ENCODE measurements at regions not wholly inside any gene's neighbourhood (a gene's known extent, or its start where the extent isn't known, plus 50 kb on each side); places are given as distances from the start of the nearest gene placed in this dataset.

DNA sequence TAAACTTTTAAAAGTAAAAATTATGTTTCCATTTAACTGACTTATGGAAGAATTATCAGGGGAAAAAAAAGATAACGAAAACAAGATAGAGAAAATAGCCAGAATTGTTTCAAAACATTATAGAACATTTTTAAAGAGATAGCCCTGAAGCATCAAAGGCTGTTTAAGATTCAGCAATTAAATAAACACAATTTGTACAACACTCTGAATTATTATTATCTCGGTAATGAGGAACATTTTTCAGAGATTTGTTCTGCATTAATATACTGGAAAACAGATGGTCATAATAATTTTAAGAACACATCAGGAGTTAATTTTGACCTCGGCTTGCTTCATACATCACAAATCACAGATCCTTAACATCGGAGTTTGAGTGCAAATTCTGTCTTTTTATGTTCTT lies 643.8 kb downstream of the SORCS1 start:
- no peak for DNase-seq

DNA sequence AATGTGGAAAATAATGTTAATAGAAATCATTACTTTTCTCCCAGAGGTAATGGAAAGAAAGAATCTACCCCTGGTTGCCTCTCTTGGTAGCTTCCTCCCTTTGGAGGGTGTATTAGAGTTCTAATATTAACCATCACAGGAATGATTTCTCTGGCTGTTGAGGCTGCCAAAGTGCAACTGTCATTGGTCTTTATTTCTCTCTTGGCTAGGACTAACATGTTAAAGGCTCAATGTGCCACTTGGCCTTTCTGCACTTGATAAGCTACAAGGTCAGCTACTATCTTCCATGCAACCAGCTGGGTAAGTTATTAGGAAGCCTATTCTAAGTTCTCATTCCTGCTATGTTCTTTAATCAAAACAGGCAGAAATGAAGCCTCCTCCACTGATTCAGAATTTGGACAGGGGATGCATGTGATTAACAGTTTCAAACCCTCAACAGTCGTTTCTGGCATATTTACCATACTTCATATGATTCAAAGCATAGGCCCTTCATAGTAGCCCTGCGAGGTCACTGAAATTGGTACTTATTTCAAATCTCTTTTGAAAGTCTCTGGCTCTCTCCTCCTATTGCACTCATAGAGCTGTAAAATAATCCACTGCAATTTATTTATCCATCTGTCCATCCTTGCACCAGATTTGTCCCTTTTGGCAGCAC lies 645.0 kb downstream of the SORCS1 start:
- DNase-seq: no peak

DNA sequence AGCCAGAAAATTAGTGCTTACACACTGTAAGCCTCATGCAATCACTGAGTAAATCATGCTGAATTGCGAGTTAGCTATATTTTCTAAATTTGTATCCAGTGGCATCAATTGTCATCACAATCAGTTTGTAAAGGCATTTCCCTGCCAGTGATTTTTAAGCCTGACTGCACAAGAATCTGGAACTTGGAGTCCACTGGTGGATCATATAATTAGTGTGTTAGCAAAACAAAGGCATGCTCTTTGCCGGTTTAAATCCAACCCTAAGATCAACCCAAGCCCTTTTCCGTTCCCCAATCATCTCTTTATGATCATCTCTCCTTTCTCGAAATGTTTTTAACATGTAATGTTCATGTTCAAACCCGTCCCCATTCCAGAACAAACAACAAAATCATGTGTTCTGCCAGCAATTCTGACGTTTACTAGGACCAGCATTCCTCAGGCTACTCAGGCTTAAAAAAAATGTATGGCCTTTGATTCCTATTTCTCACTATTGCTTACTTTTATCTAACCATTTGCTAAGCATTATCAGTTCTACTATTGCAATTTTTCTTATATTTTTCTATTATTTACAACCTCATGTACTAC lies 649.2 kb downstream of the SORCS1 start:
- no peak for DNase-seq

DNA sequence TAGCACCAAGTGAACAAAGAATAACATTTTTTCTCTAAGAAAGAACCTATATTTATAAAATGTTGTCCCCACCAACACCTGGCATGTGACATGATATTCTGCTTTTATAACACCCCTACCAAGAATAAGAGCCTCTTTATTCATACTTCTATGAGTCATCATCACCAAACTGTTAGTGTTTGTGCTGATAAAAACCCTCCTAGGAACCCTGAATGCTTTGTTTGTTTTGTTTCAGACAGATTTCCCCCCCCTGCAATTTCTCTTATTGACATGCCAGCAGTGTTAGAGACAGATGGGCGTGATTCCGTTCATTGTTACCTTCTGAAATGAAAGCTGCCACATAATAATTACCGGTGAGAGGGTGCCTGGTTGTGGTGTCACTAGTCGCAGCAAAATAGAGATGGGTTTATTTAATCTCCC lies 651.1 kb downstream of the SORCS1 start:
- DNase-seq: no peak

DNA sequence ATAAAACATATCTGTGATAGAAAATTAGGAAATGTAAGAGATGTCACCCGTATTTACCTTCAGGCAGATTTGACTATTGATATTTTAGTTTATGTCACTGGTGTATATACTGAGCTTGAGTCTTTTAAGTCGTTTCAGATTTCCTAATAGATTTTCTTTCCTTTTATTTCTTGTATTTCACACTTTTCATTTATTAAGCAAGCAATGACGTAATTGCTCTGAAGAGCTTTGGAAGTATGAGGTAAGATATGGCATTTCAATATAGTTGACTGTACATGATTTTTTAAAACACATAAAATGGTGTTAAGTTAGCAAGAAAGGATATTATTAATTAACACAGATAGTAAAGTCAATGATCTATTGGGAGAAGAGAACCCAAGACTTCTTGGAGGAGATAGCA lies 652.6 kb downstream of the SORCS1 start:
- no peak for DNase-seq

DNA sequence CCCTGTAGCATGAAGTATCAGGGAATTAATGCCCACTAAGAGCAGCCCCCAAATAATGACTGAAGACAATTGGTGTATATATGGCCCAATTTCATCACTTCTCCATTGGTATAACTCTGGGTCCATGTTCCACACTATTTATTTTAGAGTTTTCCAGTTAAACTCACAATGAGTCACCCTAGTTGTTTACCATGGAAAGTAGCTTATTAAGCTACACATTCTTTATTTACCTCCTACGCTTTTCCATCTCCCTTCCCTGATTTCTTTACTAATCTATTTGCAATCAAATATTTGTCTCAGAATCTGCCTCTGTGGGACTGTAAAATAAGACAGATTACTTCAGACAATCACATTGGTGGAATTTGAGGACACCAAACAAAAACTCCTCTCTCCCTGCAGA lies 655.6 kb downstream of the SORCS1 start:
- no peak for DNase-seq

DNA sequence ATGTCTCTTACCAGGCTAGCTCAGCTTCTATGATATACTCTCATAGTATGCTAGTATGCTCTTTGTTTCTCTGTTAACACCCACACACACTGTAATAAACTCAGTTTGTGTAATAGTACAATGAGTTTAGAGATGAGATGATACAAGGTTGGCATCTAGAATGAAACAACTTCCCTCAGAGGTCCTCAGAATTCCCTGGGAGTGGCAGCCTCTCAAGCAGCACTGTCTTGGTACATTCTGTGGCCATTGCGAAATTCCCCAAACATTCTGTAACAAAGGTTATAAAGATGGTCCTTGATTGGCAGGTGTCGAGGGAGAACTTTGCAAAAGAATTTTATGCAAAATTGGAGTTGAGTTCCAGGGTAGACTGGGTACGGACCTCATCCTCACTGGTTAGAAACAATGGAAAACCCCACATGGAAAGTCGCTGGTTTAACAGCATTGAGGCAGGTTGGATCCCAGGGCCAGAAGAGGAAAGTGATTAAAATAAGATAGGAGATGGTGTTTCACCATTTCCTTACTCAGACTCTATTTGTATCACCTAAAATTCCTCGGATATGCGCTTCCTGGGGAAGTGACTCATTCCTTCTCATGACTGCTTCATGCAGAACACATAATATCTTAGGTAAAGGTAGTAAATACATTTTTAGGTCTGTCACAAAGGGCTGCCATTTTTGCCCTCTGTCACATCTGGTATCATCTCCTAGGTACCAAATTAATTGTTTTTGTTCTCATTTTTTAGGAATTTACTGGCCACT lies 657.8 kb downstream of the SORCS1 start:
- no peak for DNase-seq

DNA sequence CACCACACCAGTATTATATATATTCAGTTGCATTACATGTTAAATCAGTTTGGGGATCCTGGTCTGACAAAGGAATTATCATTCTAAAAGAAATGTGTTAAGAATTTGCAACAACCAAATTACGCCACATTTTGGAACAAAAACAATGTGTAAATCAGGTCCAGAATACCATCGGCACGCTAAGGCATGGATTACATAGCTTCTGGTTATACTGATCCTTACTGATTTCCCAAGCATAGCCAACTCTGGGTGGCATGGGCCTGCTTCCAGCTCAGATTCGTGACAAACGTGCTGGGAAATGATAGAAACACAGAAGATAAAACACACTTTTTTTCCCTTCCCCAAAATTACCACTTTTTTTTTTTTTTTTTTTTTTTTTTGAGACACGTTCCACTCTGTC lies 660.0 kb downstream of the SORCS1 start:
- DNase-seq: no peak

DNA sequence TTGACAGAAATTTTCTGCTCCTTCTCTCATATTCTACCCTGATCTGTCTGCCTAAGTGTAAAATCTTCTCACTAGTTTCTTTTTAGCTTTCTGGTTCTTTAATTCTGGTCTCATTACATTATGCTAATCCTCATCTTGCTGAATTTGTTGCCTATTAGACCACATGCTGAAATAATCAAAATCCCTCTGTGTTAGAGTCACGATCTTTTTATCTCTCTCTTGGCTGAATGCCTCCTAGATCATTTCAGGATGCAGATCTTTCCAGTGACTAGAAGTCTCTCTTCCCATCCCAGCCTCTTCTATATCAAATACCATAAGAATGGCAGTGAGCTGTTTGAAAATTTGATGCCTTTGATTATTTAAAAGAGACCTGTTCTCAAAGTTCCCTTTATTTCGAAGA lies 661.9 kb downstream of the SORCS1 start:
- no peak for DNase-seq

DNA sequence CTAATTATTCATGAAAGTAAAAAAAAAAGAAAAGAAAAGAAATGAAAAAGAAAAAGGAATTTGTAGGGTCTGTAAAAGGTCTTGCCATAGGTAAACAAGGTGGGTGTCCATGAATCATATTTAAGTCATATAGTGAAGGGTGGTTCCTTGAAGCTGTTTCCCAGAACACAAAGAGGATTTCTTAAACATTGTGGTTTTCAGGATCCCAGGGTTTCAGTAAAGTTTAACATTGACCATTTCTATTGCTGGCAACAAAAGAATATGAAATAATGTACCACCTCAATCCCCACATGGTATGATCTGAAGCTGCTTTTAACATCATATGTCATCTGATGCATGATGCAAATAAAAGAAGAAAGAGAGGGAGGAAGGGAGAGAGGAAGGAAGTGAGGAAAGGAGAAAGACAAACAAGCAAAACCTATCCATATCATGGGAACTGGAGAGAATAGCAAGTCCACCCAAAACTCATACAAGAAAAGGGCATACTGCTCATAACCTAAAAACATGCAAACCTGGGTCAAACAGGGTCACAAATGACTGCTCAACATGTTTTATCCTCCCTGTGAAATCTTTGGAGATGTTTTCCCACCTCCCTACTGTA lies 663.5 kb downstream of the SORCS1 start:
- DNase-seq: no peak

DNA sequence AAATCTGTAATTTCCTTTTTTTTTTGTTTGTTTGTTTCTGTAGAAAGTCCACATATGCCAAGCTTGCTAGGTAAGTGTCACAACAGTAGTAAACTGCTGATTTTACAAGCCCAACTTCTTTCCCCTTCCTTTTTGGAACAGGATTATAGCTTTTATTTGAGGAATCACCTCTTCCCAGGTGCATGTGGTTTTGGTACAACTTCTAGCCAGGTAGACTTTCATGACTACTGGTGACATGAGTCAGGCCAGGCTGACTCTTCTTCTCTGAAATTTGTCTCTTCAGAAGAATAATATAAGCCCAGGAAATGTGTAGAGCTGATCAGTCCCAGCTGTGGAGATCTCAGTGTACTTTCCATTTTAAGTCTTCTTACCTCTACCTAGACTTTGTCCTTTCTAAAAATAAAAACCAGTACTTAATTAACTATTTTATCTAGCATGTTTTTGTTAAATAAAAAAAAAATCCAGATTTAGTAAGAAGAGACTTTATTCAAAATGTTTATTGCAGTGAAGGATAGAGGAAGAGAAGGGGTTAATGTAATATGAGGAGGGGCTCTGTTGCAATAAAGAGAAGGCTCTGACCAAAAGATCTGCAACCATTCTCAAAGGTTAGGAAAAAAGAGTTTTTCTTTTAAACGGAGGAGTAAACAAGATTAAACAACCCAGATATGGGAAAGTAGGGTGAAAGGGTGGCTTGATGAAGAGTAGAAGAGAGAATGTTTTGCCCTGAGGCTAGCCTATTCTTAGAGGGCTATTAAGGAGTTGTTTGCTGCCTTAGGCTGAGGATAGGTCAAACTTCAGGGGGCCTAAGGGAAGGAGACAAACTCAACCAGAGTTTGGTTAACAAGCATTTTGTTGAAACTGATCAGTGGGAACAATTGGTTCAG lies 664.2 kb downstream of the SORCS1 start:
- DNase-seq: no peak

DNA sequence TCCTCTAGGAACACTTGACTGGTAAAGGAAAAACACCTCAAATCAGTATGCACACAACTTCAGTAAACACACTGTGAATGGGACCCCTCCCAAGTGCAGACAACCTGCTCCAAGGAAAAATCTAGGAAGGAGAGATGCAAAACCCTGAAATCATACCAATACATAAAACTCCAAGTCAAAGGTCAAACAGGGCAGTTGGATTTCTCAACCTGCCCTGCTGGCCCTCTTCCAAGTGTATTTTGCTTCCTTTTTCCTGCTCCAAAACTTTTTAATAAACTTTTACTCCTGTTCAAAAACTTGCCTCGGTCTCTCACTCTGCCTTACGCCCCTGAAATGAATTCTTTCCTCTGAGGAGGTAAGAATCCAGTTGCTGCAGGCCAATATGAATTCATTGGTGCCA lies 665.1 kb downstream of the SORCS1 start:
- no peak for DNase-seq

DNA sequence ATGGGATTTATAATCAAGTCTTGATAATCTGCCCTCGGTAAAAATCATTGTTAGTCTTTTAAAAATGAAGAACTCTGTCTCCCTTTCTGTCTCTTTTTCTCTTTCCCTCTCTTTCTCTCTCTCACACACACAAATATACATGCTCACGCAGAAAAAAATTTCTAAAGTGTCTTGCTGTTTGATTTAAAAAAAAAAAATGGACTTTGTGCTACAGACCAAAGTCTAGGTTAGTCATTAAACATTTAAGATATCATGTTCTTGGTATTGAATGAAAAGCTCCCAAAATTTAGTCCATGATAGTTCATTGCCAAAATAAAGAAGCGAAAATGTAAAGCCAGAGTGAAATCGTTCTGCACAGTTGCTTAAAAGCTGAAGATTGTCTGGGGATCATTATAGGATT lies 665.8 kb downstream of the SORCS1 start:
- DNase-seq: no peak

DNA sequence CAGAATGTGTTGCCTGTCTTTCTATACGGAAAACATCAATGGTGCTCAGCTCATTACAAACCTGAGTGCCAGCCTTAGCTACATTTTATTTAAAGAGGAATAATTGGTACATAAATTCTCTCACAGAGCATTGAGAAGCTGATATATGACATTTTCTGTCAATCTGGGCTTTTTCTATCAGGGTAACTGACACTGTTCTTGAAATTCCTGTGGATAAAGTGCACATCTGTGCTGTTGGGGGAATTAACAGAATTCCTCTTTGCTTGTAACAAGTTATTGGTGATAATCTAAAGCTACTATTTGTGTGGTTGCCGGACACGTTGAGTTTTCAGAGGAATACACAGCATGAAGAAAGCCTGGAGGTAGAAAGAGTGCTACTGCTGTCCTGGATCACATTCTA lies 668.6 kb downstream of the SORCS1 start:
- no peak for DNase-seq

DNA sequence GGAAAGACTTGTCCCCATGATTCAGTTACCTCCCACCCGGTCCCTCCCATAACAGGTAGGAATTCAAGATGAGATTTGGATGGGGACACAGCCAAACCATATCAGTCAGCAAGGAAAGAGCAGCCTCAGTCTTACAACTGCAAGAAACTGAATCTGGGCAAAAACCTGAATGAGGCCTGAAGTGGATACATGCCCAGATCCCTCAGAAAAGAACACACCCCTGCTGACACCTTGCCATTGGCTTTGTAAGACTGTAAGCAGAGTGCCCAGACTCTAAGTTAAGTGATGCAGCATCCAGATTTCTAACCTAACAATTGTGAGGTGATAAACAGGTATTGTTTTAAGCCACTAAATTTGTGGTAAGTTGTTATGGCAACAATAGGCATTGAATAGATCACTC lies 670.8 kb downstream of the SORCS1 start:
- no peak for DNase-seq

DNA sequence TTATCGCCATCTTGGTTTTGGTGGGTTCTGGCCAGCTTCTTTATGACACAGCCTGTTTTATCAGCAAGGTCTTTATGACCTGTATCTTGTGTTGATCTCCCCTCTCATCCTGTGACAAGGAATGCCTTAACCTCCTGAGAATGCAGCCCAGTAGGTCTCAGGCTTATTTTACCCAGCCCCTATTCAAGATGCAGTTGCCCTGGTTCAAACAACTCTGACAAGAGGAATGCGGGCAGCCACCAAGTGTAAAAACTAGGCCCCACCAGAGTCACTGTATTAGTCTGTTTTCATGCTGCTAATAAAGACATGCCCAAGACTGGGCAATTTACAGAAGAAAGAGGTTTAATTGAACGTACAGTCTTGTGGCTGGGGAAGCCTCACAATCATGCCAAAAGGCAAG lies 671.3 kb downstream of the SORCS1 start:
- DNase-seq: no peak

DNA sequence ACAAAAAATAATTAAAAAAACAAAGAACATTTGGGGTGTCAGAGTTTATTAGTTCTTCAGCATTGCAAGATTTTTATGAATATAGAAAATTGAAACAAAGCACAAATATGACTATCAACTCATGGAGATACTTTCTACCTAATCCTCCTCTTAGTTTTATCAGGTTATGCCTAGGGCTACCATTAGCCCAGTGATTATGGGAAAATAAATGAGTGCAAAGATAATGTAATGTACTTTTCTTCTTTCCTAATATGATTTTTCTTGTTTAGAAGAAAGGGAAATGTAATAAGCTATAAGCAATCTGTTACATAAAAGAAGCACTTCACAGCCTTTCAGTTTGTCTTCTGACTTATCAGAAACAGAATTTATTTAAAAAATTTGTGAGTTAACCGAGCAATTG lies 676.8 kb downstream of the SORCS1 start:
- no peak for DNase-seq

DNA sequence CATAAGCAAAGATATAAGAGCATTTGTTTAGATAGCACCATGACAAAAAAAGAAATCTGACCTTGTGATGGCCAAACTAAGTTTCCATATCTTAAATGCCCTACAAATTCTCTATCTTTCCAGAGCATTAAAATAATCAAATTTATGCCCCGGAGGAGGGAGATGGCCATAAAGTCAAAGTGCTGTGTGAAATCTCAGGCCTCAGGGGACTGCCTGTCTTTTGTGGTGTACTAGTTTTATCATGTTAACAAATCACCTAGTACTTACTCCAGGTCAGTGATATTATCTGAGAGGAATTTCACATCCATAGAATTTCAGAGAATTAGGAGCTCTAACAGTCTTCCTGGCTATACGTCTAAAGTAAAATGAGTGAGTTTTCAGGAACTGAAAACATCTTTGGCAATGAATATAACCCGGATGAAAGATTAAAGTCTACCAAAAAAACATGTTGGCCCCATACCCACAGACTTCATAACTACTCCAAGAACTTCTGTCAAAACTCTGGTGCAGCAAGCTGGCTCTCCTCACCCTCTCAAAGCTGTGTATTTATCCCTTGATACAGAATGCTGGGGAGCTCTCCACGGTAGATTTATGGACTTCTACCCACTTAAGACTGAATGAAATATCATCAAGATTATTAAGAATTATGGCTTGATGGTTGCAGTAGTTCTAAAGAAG lies 682.8 kb downstream of the SORCS1 start:
- DNase-seq: no peak

DNA sequence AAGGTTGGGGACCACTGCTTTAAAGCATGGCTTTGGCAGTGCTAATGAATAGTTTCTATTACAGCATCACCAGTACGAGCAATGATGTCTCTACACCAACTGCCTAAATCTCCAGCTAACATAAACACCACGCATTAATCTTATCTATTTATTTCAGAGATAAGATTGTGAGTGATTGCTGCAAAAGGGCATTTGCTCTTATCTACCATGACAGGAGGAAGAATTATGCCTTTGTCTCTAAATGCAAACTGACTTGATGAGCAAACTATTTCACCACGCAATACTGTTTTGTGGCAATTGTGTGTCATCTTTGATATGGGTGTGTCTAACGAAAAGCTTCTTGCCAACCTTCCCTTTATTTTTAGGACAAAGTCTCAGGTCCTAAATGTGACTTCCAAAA lies 684.9 kb downstream of the SORCS1 start:
- no peak for DNase-seq

DNA sequence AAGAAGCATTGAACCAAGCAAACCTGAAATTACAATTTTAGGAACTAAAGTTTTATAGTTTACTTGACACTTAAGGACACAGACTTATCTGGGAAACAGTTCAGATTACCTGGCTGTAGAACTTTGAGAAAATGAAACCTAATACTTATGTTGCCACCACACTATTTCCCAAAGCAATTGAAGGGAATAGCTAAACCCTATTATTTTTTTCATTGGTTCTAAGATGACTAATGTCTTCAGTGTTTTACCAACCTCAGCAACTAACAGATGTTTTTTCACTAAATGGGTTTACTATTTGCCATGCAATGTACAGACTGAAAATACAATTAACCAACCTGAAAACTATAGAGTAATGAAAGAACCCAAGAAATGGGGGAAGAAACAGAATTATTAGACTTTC lies 689.6 kb downstream of the SORCS1 start:
- no peak for DNase-seq

DNA sequence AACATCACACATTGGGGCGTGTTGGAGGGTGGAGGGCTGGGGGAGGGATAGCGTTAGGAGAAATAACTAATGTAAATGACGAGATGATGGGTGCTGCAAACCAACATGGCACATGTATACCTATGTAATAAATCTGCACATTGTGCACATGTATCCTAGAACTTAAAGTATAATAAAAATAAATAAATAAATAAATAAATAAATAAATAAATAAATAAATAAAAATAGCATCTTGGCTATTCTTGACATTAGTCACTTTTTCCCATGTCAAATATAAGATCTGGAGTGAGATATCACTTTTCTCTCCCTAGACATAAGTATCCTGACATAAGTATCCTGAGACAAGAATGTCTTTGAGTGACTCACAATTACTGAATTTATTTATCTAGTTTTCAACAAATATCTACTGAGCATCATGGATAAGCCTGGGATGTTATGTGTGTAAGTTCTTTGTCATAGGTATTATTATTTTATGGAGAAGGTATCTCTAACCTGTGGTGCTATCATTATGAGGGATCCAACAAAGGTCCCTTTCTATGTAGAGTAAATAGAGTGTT lies 691.3 kb downstream of the SORCS1 start:
- no peak for DNase-seq

DNA sequence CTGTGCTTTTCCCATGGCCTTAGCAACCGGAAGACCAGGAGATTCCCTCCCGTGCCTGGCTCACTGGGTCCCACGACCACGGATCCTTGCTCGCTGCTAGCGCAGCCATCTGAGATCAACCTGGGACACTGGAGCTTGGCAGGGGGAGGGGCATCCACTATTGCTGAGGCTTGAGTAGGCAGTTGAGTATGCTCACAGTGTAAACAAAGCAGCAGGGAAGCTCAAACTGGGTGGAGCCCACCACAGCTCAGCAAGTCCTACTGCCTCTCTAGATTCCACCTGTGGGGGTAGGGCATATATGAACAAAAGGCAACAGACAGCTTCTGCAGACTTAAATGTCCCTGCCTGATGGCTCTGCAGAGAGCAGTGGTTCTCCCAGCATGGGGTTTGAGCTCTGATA lies 697.0 kb downstream of the SORCS1 start:
- no peak for DNase-seq
